DOHH2 (cell line): ENCODE measurements at regions not wholly inside any gene's neighbourhood (a gene's known extent, or its start where the extent isn't known, plus 50 kb on each side); places are given as distances from the start of the nearest gene placed in this dataset.
"Not testable (repeated sequence)": the region's sequence is repeated elsewhere in the genome, so short reads cannot be mapped to it uniquely, and the experiment has no call there.

Experiments
- EZH2phosphoT487 ChIP-seq: fragments of 200-600 bp; sonication (generic); IDR thresholded peaks from 2 replicates; pipeline ENCODE4 v1.6.1; 2017; ENCODE audit warnings: borderline replicate concordance, mild to moderate bottlenecking, antibody characterized with exemption, low read length, moderate library complexity, mixed read lengths
- TF ChIP-seq, protein P1 (sequence below): fragments of 200-600 bp; sonication (generic); IDR thresholded peaks from one replicate; pipeline ENCODE4 v1.5.1; 2014; ENCODE audit warnings: antibody characterized with exemption, mild to moderate bottlenecking, low read depth, low read length; ENCODE audit not compliant: poor library complexity, severe bottlenecking

DNA sequence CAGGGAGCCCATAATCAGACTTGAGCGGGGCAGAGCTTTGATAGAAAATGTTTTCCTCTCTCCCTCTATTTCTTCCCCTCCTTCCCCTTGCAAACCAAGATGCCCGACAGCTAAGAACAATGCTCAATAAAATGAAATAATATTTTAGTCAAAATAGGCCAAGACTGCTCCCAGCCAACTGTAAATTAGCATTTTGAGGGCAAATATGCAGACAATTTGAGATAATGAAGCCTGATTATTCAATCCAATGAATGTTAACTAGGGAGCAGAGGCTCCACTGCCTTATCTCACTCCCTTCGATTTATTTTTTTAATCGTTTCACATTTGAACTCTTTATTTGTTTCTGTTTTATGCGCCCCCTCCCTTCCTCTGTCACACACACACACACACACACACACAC lies 67.8 kb upstream of the PLGLB1 start:
- TF ChIP-seq, protein P1, sequence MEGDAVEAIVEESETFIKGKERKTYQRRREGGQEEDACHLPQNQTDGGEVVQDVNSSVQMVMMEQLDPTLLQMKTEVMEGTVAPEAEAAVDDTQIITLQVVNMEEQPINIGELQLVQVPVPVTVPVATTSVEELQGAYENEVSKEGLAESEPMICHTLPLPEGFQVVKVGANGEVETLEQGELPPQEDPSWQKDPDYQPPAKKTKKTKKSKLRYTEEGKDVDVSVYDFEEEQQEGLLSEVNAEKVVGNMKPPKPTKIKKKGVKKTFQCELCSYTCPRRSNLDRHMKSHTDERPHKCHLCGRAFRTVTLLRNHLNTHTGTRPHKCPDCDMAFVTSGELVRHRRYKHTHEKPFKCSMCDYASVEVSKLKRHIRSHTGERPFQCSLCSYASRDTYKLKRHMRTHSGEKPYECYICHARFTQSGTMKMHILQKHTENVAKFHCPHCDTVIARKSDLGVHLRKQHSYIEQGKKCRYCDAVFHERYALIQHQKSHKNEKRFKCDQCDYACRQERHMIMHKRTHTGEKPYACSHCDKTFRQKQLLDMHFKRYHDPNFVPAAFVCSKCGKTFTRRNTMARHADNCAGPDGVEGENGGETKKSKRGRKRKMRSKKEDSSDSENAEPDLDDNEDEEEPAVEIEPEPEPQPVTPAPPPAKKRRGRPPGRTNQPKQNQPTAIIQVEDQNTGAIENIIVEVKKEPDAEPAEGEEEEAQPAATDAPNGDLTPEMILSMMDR, result not testable (repeated sequence)
- TF ChIP-seq EZH2phosphoT487, result not testable (repeated sequence)
